ENCODE measurements at regions not wholly inside any gene's neighbourhood (a gene's known extent, or its start where the extent isn't known, plus 50 kb on each side); places are given as distances from the start of the nearest gene placed in this dataset.
"Not testable (repeated sequence)": the region's sequence is repeated elsewhere in the genome, so short reads cannot be mapped to it uniquely, and the experiment has no call there.

GRCh38 chr1:60842304-60842703, 240.1 kb upstream of the NFIA start:
- H3K27me3 ChIP-seq (ENCODE audit: control insufficient read depth, insufficient read depth, low read length) = no peaks in the 10 kb centered on the region
- no peak overlapping the region for H3K4me3 ChIP-seq (ENCODE audit: low read depth, low read length)
- no peak for DNase-seq (ENCODE audit: low read depth)
- no peaks in the 10 kb centered on the region for H3K36me3 ChIP-seq (ENCODE audit: control insufficient read depth, insufficient read depth, low read length)
- no peak for TF ChIP-seq CTCF (IDR thresholded peaks at IDR 0.05; ENCODE audit: insufficient read depth, low read length, severe bottlenecking)
- no peak for FAIRE-seq

- FAIRE-seq (no peak), DNase-seq (ENCODE audit: low read depth) (no peak)
- no peak overlapping the region for H3K4me3 ChIP-seq (ENCODE audit: low read depth, low read length)
- no peaks in the 10 kb centered on the region for H3K36me3 ChIP-seq (ENCODE audit: control insufficient read depth, insufficient read depth, low read length)
- TF ChIP-seq CTCF (IDR thresholded peaks at IDR 0.05; ENCODE audit: insufficient read depth, low read length, severe bottlenecking) = no peak
- no peaks in the 10 kb centered on the region for H3K27me3 ChIP-seq (ENCODE audit: control insufficient read depth, insufficient read depth, low read length)
Measured at GRCh38 chr1:60841116-60842046, 241.0 kb upstream of the NFIA start.

GRCh38 chr1:60840476-60840875, 241.9 kb upstream of the NFIA start:
- not testable (repeated sequence) for FAIRE-seq; H3K36me3 ChIP-seq (ENCODE audit: control insufficient read depth, insufficient read depth, low read length); DNase-seq (ENCODE audit: low read depth); H3K27me3 ChIP-seq (ENCODE audit: control insufficient read depth, insufficient read depth, low read length); H3K4me3 ChIP-seq (ENCODE audit: low read depth, low read length)

GRCh38 chr1:60835649-60836048, 246.7 kb upstream of the NFIA start:
- peaks cover 1% of the 10 kb centered on the region for H3K27me3 ChIP-seq (ENCODE audit: control insufficient read depth, insufficient read depth, low read length)
- FAIRE-seq (peak; percentile 72), DNase-seq (ENCODE audit: low read depth) (peak; percentile 94)
- H3K4me3 ChIP-seq (ENCODE audit: low read depth, low read length) = no peak overlapping the region
- H3K36me3 ChIP-seq (ENCODE audit: control insufficient read depth, insufficient read depth, low read length) = no peaks in the 10 kb centered on the region
- no peak for TF ChIP-seq CTCF (IDR thresholded peaks at IDR 0.05; ENCODE audit: insufficient read depth, low read length, severe bottlenecking)

- TF ChIP-seq CTCF (IDR thresholded peaks at IDR 0.05; ENCODE audit: insufficient read depth, low read length, severe bottlenecking) = no peak
- Histone ChIP-seq H3K36me3 (ENCODE audit: control insufficient read depth, insufficient read depth, low read length) (no peaks in the 10 kb centered on the region), H3K4me3 (ENCODE audit: low read depth, low read length) (no peak overlapping the region), H3K27me3 (ENCODE audit: control insufficient read depth, insufficient read depth, low read length) (peaks cover 1% of the 10 kb centered on the region)
- no peak for DNase-seq (ENCODE audit: low read depth)
- no peak for FAIRE-seq
Measured at GRCh38 chr1:60833173-60833572, 249.2 kb upstream of the NFIA start.

- Histone ChIP-seq H3K27me3 (ENCODE audit: control insufficient read depth, insufficient read depth, low read length) (peaks cover 1% of the 10 kb centered on the region), H3K4me3 (ENCODE audit: low read depth, low read length) (no peak overlapping the region), H3K36me3 (ENCODE audit: control insufficient read depth, insufficient read depth, low read length) (no peaks in the 10 kb centered on the region)
- no peak for TF ChIP-seq CTCF (IDR thresholded peaks at IDR 0.05; ENCODE audit: insufficient read depth, low read length, severe bottlenecking)
- DNase-seq (ENCODE audit: low read depth) = no peak
- FAIRE-seq = no peak
Measured at GRCh38 chr1:60832367-60832766, 250.0 kb upstream of the NFIA start.

All from bronchial epithelial cell (primary cell).